NCI-H510A (cell line): ENCODE measurements at regions not wholly inside any gene's neighbourhood (a gene's known extent, or its start where the extent isn't known, plus 50 kb on each side); places are given as distances from the start of the nearest gene placed in this dataset.

Experiments
- DNase-seq: peaks from one replicate; lab custom pipeline; 2025; lab: John Stamatoyannopoulos, UW

DNA sequence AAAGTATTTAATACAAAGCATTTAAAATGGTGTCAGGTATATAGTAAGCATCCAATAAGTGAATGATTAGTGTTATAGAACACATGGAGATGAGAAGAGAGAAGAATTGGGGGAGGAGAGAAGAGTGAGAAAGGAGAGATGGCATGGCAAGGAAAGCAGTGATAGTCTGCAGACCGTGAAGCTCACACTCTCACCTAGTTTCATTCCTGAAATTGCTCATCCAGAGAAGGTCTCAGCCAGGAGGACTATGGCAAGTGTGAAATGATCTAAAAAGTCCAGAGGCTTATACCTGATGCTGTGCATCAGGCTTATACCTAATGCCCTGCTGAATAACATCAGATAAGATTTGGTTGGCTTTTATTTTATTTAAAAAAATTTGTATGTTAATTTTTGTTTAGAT is 351.6 kb upstream of the KLF12 start:
- no peak for DNase-seq

DNA sequence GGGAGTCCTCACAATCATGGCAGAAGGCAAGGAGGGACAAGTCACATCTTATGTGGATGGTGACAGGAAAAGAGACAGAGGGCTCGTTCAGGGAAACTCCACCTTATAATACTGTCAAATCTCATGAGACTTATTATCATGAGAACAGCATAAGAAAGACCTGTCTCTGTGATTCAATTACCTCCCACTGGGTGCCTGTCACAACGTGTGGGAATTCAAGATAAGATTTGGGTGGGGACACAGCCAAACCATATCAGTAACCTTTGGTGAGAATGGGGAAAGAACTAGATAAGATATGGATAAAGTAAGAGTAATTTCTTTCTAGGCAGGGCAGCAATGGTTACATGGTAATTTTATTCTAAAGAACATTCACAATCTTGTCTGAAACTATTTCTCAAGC is 344.9 kb upstream of the KLF12 start:
- DNase-seq: no peak

DNA sequence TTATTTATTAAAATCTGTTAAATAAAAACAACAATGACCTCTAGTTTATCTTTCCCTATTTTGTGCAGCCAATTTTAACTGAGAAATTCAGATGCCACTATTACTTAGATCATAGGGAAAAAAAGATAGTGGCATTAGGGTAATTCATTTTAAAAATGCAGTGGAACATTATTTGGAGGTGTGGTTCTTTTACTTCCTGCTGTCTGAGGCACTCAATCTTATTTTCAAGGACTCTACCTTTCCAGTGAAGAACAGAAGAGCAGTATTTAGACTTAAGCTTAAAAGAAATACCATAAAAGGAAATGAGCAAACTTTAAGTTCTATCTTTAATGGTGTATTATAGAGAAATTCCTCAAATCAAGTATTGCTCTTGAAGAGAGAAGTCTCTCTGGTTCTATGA is 342.6 kb upstream of the KLF12 start:
- no peak for DNase-seq

DNA sequence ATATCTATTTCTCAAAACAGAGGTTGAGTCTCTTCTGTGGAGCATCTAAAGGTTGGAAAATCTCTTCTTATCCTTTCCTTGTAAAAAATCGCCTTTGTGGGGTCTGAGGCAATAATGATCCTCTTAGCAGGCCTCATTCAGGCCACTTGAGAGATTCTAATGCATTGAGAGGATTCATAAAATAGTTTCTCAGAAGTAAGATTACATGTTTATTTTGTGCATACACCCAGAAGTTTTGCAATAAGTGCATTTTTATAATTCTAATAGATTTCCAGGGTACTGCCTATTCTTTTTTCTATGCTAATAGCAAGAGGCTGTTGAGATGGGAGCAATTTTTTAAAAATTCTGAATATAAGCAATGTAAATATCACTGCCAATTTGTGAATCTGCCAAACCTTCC is 342.2 kb upstream of the KLF12 start:
- DNase-seq: no peak

DNA sequence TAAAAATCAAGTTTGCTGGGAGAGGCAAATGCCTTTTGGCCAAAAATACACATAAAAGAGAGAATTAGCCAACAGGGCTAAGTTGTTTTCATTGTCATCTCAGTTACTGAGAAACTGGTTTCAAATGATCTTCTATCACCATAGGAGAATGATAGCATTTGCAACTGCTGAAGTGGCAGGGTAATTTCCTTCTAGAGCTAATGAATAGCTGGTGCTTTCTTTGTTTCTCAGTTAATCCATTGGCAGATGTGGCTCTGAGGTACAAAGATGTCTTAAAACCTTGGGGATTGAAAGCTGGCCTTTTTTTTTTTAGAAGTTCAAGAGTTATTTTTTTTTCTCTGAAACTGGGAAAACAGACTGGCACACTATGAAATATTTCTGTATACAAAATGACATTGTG is 332.7 kb upstream of the KLF12 start:
- DNase-seq: no peak

DNA sequence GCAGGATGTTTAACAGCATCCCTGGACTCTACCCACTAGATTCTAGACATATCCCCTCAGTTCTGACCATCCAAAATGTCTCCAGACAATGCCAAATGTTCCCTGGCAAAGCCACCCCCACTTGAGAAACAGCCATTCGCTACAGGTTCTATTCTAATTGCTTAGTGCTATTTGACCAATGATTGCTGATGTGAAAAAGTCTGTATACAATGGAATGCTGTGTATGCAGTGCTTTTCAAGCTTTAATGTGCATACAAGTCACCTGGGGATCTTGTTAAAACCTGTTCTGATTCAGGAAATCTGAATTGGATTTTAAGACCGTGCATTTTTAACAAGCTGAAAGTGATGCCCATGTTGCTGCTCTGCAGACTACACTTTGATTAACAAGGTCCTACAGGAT is 331.8 kb upstream of the KLF12 start:
- DNase-seq: no peak

DNA sequence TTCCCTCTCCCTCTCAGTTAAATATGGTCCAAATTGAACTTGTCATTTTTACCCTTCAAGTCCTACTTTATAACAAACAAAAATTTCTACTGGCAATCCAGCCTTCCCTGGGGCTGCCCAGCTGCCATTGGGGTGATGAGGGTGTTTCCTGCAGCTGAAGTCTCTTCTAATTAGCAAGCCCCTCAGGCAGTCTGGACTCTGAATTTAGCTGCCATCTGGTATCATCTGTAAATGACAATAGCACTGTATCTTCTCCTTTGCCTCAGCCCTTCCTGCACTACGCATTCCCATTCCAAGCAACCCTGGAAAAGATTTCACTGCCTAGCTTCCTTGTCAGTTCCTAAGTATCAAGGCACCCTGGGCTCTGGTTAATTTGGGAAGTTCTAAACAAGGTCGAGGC is 331.1 kb upstream of the KLF12 start:
- no peak for DNase-seq

DNA sequence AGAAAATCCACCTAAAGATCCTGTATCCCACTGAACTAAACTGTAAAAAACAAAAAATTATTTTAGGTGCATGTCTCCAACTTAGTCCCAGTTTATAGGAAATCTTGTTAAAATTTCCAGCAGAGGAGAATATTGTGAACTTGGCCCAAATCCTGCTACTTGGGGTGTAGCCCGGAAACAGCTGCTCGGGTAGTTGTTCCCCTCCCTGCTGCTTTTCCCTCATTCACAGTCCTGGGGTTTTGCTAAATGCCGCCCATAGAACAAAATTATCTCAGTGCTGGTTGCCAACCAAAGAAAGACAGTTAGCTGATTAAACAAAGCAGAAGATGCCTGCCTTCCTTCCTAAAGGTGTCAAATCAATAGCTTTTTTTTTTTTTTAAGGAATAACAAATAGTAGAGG is 330.5 kb upstream of the KLF12 start:
- DNase-seq: no peak

DNA sequence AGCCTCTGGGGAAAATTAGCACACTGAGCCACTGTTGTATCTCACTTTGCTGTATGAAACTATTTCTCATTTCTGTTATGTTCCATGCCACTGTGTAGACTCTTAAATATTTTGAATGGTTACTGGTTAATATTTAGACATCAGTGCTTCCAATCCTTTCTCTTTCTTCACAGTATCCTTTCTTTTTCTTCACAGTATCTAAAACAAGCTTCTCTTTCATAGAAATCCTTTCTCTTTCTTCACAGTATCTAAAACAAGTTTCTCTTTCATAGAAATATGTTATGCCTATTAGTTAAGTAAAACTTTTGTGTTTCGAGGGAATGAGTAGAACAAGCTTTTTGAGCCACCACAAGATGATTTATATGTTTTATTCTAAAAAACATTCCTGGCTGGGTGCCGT is 326.8 kb upstream of the KLF12 start:
- no peak for DNase-seq

DNA sequence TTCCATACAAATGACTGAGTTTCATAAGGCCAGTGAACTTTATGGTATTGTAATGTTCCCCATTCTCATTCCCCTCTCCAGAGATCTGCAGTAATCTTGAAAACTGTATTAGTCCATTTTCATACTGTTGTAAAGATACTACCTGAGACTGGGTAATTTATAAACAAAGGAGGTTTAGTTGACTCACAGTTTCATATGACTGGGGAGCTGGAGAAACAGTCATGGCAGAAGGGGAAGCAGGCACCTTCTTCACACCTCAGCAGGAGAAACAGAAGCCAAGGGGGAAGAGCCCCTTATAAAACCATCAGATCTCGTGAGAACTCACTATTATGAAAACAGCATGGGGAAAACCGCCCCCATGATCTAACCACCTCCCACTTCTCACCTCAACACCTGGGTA is 318.7 kb upstream of the KLF12 start:
- no peak for DNase-seq

DNA sequence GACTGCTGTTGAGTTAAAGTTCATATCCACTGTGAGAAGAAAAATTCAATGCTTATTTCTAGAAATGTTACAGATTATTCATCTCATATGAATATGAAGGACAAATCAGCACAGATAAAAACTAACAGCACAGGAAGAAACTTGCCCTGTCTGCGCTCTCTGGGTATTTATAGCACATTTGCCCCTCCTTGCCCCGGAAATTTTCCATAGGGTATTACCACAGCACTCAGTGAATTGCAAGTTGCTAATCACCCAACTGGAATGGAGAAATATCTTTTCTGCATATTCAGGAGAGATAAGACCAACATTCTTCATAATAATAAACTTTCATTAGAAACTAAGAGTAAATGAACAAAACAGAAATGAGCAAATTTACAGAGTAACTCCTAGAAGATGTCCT is 318.0 kb upstream of the KLF12 start:
- no peak for DNase-seq

DNA sequence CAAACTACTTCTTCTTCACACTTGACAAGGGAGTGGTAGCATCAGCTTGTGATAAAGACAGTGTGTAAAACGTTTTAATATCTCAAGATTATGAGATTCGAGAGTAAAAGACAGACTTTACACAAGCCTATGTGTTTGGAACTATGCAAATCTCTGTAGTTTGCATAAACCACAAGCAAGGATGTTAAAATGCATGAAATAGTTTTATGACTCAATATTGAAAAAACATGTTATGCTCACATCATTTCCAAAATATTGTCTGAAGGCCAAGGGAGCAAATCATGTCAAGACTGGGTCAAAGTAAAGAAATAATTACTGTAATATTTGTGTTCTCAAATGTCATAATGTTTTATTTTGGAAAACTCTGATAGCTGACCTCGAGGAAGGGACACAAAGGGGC is 316.8 kb upstream of the KLF12 start:
- DNase-seq: no peak

DNA sequence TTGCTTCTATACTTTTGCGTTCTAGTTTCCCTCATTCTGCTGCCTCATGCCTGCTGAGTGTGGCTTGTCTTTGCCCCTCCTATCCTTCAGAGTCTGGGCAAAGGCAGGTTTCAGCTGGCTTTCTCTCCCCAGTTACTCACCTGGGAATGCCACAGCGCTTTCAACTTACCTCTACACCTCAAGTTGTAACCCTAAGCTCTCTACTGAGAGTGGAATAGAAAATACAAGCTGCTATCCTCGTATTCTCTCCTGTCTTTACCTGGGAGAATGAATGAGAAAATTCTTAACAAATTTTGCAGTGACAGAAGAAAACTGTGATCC is 316.3 kb upstream of the KLF12 start:
- no peak for DNase-seq

DNA sequence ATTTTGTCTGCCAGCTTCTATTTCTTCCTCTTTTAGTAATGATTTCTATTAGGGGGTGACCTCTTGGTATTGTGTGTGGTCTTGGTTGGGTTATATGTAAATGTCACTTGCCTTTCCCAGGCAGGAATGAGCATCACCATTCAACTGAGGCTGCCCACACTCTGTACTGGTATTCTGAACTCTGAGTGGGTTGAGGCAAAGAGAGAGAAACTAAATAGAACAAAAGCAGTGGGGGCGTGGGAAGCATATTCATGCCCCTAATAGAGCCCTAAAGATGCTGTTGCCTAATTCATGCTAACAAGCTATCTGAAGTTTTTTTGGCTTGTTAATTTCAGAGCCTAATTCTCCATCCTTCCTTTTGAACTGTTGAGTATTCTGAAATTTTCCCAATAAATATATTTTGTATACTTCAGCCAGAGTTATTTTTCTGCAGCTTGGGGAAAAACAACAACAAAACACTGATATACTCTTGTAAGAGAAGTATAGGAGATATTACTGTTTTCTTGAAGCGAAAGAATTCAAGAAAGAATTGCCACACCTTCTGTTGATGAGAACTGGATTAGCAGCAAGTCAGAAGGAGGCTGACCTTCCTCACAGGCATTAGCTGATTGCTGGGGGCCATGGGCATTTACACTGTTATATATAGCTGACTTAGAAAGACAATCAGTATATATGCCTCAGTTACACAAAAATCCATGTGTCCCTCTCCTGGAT is 315.8 kb upstream of the KLF12 start:
- DNase-seq: no peak

DNA sequence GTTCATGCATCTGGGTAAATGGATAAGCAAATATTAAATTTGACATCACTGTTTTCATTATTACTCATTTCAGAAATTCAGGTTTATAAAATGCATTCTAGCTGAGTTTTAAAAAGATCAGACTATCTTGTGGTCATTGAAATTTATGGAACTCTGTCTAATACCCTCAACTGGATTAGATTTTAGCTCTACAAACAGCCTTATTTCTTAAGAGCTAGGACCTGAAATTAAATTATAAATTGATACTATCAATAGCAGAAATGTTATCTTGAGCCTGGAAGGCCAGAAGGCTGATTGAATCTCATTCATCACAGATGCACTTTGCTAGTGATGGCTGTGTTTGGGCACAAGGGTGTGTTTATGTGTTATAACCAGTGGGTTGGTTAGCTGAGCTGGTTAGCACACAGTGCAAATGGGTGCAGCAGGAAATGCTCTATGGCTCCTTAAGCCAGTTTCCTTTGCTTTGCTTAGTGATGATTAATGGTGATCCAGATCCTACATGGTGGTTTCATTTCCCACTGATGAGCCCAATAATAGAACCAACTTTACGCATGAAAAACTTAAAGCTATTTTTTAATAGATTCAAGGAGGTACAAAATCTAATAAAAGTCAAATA is 310.8 kb upstream of the KLF12 start:
- DNase-seq: no peak

DNA sequence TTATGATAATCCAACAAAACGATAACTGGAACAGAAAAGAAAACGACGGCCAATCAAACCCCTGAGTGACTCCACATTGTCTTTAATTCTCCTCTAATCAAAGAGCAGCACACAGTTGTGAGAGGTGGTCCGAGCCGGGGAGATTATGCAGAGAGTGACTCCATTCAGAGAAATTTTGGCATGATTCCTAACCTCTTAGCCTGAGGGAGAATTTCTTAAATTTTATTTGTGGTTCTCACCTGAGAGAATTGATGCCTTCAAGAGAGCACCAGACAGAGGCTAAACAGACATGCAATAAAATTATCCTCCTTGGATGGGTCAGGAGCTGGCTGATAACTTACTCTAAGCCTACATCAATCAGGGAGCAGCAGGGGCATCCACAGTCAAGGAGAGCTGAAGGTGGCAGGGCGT is 310.0 kb upstream of the KLF12 start:
- no peak for DNase-seq

DNA sequence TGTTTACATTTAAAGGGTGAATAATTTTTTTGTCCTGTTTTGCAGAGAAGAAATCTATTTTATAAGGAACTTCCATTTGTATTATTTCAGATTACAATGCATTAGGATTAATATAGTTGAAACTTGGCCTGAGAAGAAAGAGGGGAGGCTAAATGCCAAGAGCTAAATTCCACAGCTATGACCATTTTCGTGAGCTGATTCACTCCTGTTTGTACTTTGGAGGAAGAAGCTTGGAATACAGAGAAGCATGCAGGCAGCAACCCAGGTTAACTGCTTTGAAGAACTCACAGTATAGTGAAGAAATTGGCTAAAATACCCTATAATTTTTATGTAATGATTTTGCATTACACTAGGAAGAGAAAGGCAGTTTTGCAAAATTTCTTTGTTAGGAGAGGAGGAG is 309.4 kb upstream of the KLF12 start:
- DNase-seq: no peak

DNA sequence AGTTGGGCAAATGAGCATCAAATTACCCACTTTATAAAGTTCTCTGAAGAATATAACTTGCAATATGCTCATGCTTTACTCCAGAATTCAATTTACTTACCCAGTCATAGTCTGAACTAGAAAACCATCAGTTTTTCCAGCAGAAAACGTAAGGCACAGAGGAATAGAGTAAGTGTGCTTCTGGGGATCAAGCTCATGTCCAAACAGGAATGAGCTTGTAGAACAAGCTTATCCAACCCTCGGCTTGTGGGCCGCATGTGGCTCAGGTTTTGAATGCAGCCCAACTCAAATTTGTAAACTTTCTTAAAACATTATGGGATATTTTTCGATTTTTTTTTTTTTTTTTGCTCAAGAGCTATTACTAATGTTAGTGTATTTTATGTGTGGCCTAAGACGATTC is 308.5 kb upstream of the KLF12 start:
- DNase-seq: no peak

DNA sequence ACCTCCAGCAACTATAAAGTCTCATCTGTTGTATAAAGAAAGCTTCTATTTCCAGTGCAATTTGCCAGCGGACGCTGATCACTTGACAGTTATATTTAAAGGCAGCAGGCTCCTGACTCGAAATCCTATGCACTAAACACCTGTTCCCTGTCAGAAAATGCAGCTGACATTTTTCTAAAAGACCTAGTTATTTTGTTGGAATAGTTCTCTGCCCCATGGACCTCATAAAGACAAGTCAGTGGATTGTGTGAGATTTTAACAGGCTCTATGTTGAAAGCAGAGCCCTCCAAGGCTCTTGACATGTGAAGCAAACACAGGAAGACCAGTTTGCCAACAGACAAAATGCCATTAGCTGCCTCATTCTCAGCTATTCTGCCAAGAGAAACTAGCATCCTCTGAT is 304.7 kb upstream of the KLF12 start:
- DNase-seq: no peak

DNA sequence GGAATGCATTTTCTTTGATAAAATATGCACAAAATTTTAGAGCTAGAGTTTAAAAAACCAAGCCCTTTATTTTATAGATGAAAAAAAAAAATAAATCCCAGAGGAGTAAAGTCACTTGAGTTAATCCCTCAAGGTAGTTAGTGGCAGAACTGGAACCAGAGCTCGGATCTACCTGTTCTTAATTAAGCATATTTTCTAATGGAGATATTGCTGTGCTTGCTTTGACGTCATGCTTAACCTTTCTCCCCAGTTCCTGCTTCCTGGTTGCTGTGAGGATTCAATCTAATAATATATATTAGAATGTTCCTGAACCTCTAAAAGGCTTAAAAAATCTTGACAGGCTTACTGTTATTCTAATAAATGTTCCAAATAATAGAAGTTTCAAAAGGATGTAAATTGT is 300.6 kb upstream of the KLF12 start:
- DNase-seq: no peak

DNA sequence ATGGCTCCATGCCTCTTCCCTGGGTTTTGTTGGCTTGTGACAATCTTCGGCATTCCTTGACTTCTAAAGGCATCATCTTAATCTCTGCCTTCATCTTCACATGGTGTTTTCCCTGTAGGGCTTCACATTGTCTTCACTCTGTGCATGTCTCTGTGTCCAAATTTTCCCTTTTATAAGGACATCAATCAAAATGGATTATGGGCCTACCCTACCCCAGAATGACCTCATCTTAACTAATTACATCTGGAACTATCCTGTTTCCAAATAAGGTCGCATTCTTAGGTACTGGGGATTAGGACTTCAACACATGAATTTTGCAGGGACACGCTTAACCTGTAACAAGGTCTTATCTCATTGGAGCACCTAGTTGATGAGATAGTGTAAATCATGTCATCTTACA is 290.3 kb upstream of the KLF12 start:
- DNase-seq: no peak

DNA sequence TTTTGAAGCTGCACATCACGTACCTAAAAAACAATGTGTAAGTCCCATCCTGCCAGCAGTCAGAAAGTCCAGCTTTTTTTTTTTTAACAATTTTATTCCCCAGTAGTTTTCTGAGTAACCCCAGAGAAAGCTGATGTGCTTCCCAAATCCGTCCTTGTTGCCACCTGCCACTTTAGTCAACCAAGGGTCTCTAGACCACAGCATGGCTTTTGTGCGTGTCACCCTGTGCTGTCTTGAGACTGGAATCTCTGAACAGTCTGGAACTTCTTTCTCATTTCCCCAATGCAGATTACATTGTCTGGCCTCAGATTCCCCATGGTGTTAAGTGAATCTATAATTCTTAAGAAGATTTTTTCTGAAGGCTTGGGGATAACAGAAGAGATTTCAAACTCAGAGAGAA is 289.2 kb upstream of the KLF12 start:
- no peak for DNase-seq

DNA sequence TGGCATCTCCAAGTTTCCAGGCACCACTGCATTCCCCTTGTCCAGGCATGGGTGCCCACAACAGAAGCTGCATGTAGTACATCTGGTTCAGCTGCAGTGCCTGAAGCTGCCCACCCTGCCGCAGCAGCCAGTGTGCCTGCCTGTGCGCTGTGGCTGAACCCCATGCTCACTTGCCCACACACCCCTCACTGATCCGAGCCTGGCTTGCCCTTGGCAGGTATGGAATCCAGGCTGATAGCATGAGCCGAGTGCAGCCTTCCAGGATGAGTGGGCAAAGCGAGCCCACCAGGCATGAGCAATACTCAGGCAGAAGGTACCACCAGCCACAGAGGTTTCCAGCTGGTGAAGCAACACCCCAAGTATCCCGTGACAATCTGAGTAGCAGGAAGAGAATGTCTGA is 280.3 kb upstream of the KLF12 start:
- no peak for DNase-seq

DNA sequence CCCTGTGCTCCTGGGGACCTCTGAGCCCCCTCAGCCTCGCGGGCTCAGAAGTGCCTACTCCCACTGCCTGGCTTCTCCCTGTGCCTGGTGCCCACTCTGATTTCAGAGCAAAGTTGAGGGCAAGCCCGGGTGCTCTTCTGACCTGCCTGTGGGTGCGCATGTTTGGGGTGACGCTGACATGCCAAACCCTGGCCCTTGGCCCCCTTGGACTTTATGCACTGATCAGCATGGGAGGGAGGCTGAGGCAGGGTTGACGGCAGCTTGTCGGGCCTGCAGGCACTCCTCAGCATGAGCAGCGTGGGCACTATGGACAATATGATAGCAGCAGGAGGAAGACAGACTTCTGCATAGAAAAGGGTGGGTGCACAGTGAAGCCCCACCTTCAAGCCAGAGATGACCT is 279.3 kb upstream of the KLF12 start:
- DNase-seq: no peak

DNA sequence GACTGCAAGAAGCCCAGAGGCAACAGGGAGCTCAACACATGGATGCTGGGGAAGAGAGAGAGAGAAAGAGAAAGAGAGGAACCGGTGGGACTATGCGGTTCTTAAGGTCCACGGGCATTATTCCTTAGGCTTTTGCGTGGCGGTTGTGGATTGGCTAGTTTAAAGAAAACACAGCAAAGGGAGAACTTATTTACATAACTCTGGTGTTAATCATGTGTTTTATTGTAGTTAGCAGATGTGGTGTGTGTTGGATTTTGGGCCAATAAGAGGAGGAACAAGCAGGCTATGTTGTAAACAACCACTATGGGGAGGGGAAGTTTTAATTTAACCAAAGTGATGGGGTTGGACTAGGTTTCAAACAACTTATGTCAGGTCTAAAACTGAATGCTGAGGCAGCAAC is 275.3 kb upstream of the KLF12 start:
- DNase-seq: no peak
